ENCODE measurements at regions not wholly inside any gene's neighbourhood (a gene's known extent, or its start where the extent isn't known, plus 50 kb on each side); places are given as distances from the start of the nearest gene placed in this dataset.

GRCh38 chrX:25207803-25208475 lies 192.2 kb upstream of the ARX start:
- TF ChIP-seq EZH2phosphoT487 (IDR thresholded peaks at IDR 0.05; ENCODE audit: insufficient read depth, low read depth) (no peak), EZH2 (IDR thresholded peaks at IDR 0.05; ENCODE audit: insufficient read depth, poor library complexity, severe bottlenecking) (no peak)

All from GM23248 (cell line).